K562 (cell line): ENCODE measurements at regions not wholly inside any gene's neighbourhood (a gene's known extent, or its start where the extent isn't known, plus 50 kb on each side); places are given as distances from the start of the nearest gene placed in this dataset.

Experiments
- ATAC-seq: fragments of 200-7000 bp; cut with Tn5 transposase; 3 replicates; pipeline ENCODE4 v1.9.1; 2020; ENCODE audit warnings: moderate library complexity
- BruUV-seq: library from RNA; stranded (reverse); fragments of 400-500 nt; replicated peaks from 2 replicates; lab custom pipeline; 2021; lab: Mats Ljungman, UMichigan
- CTCF ChIA-PET: fragments of 300-600 bp; formaldehyde crosslinking; extraction: SDS; loops from one replicate; lab custom pipeline; 2021; ENCODE audit warnings: low intra/inter-chr PET ratio; lab: Yijun Ruan, JAX
- POLR2A ChIA-PET: fragments of 300-600, 350-650 bp; sonication (Branson Sonifier 250); formaldehyde crosslinking; extraction: SDS; loops from one replicate; lab custom pipeline; 2021; ENCODE audit warnings: antibody characterized with exemption, inconsistent platforms; lab: Yijun Ruan, JAX
- DNase-seq, 4 experiments: peaks; one replicate each; pipeline versions ENCODE4 v3.0.0 to v3.0.0-alpha.2; 2011 to 2018; ENCODE audit warnings: low spot score in 3 of 4, mixed read lengths in 3 of 4; ENCODE audit errors: extremely low read depth in 1 of 4
- FAIRE-seq: peaks from 2 replicates; lab custom pipeline; 2011; peaks lifted over from hg19 to GRCh38; lab: Jason Lieb, UNC
- H2AFZ ChIP-seq: 2 replicates; pipeline ENCODE4 v1.6.0; 2011; ENCODE audit warnings: low read depth, low read length, control low read depth, inconsistent platforms
- H3K27ac ChIP-seq: fragments of 200-600 bp; 3 replicates; pipeline ENCODE4 v1.8.0; 2011; ENCODE audit warnings: low read depth, mild to moderate bottlenecking, control low read depth, inconsistent platforms, low read length, moderate library complexity, mixed read lengths; ENCODE audit errors: extremely low read depth
- H3K27me3 ChIP-seq, 2 experiments: fragments of 300-600 bp in 1 of 2; 2 replicates in 1 of 2; 3 replicates in 1 of 2; pipeline versions ENCODE4 v1.6.0 to v1.8.0; 2011; ENCODE audit warnings: inconsistent platforms in 2 of 2, low read length in 2 of 2, mild to moderate bottlenecking in 1 of 2, mixed read lengths in 1 of 2, moderate library complexity in 1 of 2; ENCODE audit not compliant: control insufficient read depth in 2 of 2, insufficient read depth in 2 of 2
- H3K36me3 ChIP-seq: fragments of 300-600 bp; 3 replicates; pipeline ENCODE4 v1.8.0; 2011; ENCODE audit warnings: mild to moderate bottlenecking, low read length, inconsistent platforms; ENCODE audit not compliant: control insufficient read depth, insufficient read depth
- H3K4me1 ChIP-seq, 2 experiments: fragments of 200-600 bp in 1 of 2; replicated peaks in 1 of 2; 2 replicates in 1 of 2; 3 replicates in 1 of 2; pipeline versions ENCODE4 v1.5.1 to v1.8.0; 2011; ENCODE audit warnings: inconsistent platforms in 2 of 2, low read length in 2 of 2, mild to moderate bottlenecking in 1 of 2, mixed read lengths in 1 of 2, moderate library complexity in 1 of 2; ENCODE audit not compliant: control insufficient read depth in 2 of 2, insufficient read depth in 2 of 2
- H3K4me2 ChIP-seq: 2 replicates; pipeline ENCODE4 v1.6.1; 2011; ENCODE audit warnings: low read length, control low read depth, inconsistent platforms, mixed read lengths; ENCODE audit not compliant: insufficient read depth
- H3K4me3 ChIP-seq: fragments of 200-600 bp; sonication (generic), shearing (Covaris generic); 2 replicates; pipeline ENCODE4 v1.5.1; 2016; ENCODE audit warnings: control low read depth, inconsistent platforms
- H3K79me2 ChIP-seq: fragments of 200-600 bp; 3 replicates; pipeline ENCODE4 v1.8.0; 2011; ENCODE audit warnings: low read length, inconsistent platforms; ENCODE audit not compliant: control insufficient read depth, insufficient read depth
- H3K9ac ChIP-seq, 2 experiments: 2 replicates each; pipeline versions ENCODE4 v1.6.0 to v1.6.1; 2011; ENCODE audit warnings: low read depth in 2 of 2, low read length in 2 of 2, control low read depth in 1 of 2, inconsistent platforms in 1 of 2, mild to moderate bottlenecking in 1 of 2, mixed read lengths in 1 of 2; ENCODE audit not compliant: insufficient read depth in 1 of 2
- H3K9me1 ChIP-seq: one replicate; pipeline ENCODE4 v1.6.0; 2011; ENCODE audit warnings: inconsistent platforms, mild to moderate bottlenecking, low read length, moderate library complexity; ENCODE audit not compliant: control insufficient read depth, insufficient read depth
- H3K9me3 ChIP-seq: replicated peaks from 2 replicates; pipeline ENCODE4 v1.5.1; 2011; ENCODE audit warnings: low read depth, low read length, inconsistent platforms; ENCODE audit not compliant: control insufficient read depth, insufficient read depth
- H4K20me1 ChIP-seq: replicated peaks from 2 replicates; pipeline ENCODE4 v1.6.1; 2011; ENCODE audit warnings: low read length, inconsistent platforms, mixed read lengths; ENCODE audit not compliant: control insufficient read depth, insufficient read depth
- ARID4B ChIP-seq: sonication (generic); formaldehyde crosslinking; IDR thresholded peaks from 2 replicates; pipeline ENCODE4 v1.8.0; 2022; ENCODE audit warnings: mild to moderate bottlenecking, missing genetic modification reagents
- ASH1L ChIP-seq: fragments of 450-650 bp; IDR thresholded peaks from 2 replicates; pipeline ENCODE4 v1.6.1; 2018; ENCODE audit warnings: borderline replicate concordance, mild to moderate bottlenecking, low read depth; ENCODE audit not compliant: partially characterized antibody
- BCOR ChIP-seq: fragments of 450-650 bp; IDR thresholded peaks from 2 replicates; pipeline ENCODE4 v1.6.1; 2016
- PURB ChIP-seq: sonication (generic); formaldehyde crosslinking; IDR thresholded peaks from 2 replicates; pipeline ENCODE4 v1.9.0; 2021; ENCODE audit warnings: low read depth, mild to moderate bottlenecking, missing genetic modification reagents
- RBM34 ChIP-seq: fragments of 200-400 bp; formaldehyde crosslinking; IDR thresholded peaks from 2 replicates; pipeline ENCODE4 v1.6.1; 2018; ENCODE audit warnings: low read length, borderline replicate concordance; ENCODE audit not compliant: insufficient read depth
- ZNF518B ChIP-seq: fragments of 250-450 bp; sonication (Bioruptor Pico); IDR thresholded peaks from 2 replicates; pipeline ENCODE4 v1.5.0; 2021; ENCODE audit warnings: mild to moderate bottlenecking, moderate library complexity
- ZNF707 ChIP-seq: fragments of 250-450 bp; sonication (Bioruptor Pico); conservative IDR thresholded peaks from 2 replicates; pipeline ENCODE4 v1.8.0; 2022; ENCODE audit warnings: inconsistent platforms, mild to moderate bottlenecking, moderate library complexity
- ZNF780A ChIP-seq: fragments of 250-450 bp; sonication (Bioruptor Pico); IDR thresholded peaks from 2 replicates; pipeline ENCODE4 v1.5.0; 2021; ENCODE audit warnings: mild to moderate bottlenecking
- WGBS: fragments of 100-300 bp; shearing (Covaris generic); methylation state at CpG from one replicate; pipeline ENCODE4 v1.1.6; 2016; ENCODE audit warnings: low coverage, mixed read lengths; ENCODE audit not compliant: insufficient coverage; ENCODE audit errors: missing lambda C conversion rate; 5-methylcytosine and 5-hydroxymethylcytosine counted together
- in situ Hi-C: fragments of 300-500 bp; cut with MboI; formaldehyde crosslinking; loops from 4 replicates; pipeline ENCODE4 v1.15.0; 2018; ENCODE audit warnings: inconsistent platforms, mixed read lengths
- intact Hi-C: fragments of 100-400 bp; cut with micrococcal nuclease; formaldehyde crosslinking; loops from 2 replicates; pipeline ENCODE4 v1.14.2; 2022

- Histone ChIP-seq H3K27ac (no peak overlapping the region), H3K4me2 (no peak overlapping the region), H3K36me3 (no peaks in the 10 kb centered on the region), H3K9ac (no peak overlapping the region), H3K4me3 (no peak overlapping the region), H4K20me1 (no peaks in the 10 kb centered on the region), H3K79me2 (no peaks in the 10 kb centered on the region), H3K4me1 (no peaks in the 10 kb centered on the region), H3K9me1 (no peaks in the 10 kb centered on the region), H3K27me3 (no peaks in the 10 kb centered on the region), H2AFZ (no peak overlapping the region), H3K9me3 (no peaks in the 10 kb centered on the region)
- FAIRE-seq: no peak
- in situ Hi-C loops (no loop called here), intact Hi-C loops (no loop called here)
- no peak for ATAC-seq
- CTCF ChIA-PET: no interaction called here
- POLR2A ChIA-PET: no interaction called here
- no TSS peak for BruUV-seq
- TF ChIP-seq ZNF707 (CRISPR knock-in tag) (no peak), PURB (CRISPR knock-in tag) (no peak), ASH1L (no peak)
- DNase-seq: no peak
- WGBS: 3% methylated on average over 3 of the region's 3 CpGs
Observed at GRCh38 chr7:79949778-79950177, 184.9 kb upstream of the GNAI1 start.

GRCh38 chr7:79936281-79936983 lies 198.2 kb upstream of the GNAI1 start:
- Histone ChIP-seq H3K4me3 (no peak overlapping the region), H3K36me3 (no peaks in the 10 kb centered on the region), H3K79me2 (no peaks in the 10 kb centered on the region), H2AFZ (no peak overlapping the region), H3K4me2 (no peak overlapping the region), H3K27me3 (no peaks in the 10 kb centered on the region), H3K9me1 (no peaks in the 10 kb centered on the region), H3K9me3 (peaks cover 5% of the 10 kb centered on the region), H3K27ac (no peak overlapping the region), H3K4me1 (no peaks in the 10 kb centered on the region), H3K9ac (no peak overlapping the region), H4K20me1 (no peaks in the 10 kb centered on the region)
- DNase-seq (no peak), ATAC-seq (no peak), FAIRE-seq (no peak)
- WGBS: 0% methylated on average over 3 of the region's 3 CpGs
- in situ Hi-C loops: no loop called here
- no TSS peak for BruUV-seq
- CTCF ChIA-PET: no interaction called here
- POLR2A ChIA-PET: no interaction called here
- intact Hi-C loops: no loop called here
- no peak for TF ChIP-seq BCOR
- TF ChIP-seq ZNF780A: no peak
- no peak for TF ChIP-seq RBM34
- no peak for TF ChIP-seq ARID4B (CRISPR knock-in tag)
- TF ChIP-seq ZNF518B (CRISPR knock-in tag): no peak
